Peyer's patch (tissue), 4 donors: ENCODE measurements at regions not wholly inside any gene's neighbourhood (a gene's known extent, or its start where the extent isn't known, plus 50 kb on each side); places are given as distances from the start of the nearest gene placed in this dataset.

ENCODE experiments used
- DNase-seq, 3 donors: peaks; one replicate each; pipeline ENCODE4 v3.0.0-alpha.2; 2017 to 2019
- H3K27ac ChIP-seq, 4 donors: fragments of 200-600 bp; sonication (generic); one replicate each; pipeline ENCODE4 v1.5.1; 2016 to 2019
- H3K27me3 ChIP-seq, 2 donors: fragments of 200-600 bp; sonication (generic); one replicate each; pipeline ENCODE4 v1.5.1; 2019
- H3K36me3 ChIP-seq, 3 donors: fragments of 200-600 bp; sonication (generic); one replicate each; pipeline ENCODE4 v1.5.1; 2016 to 2019
- H3K4me1 ChIP-seq, 4 donors: fragments of 200-600 bp; sonication (generic); one replicate each; pipeline ENCODE4 v1.5.1; 2016 to 2019
- H3K4me3 ChIP-seq, 4 donors: fragments of 200-600 bp; sonication (generic); 1 replicate in 3 of 4; 2 replicates in 1 of 4; pipeline ENCODE4 v1.5.1; 2016 to 2019; ENCODE audit warnings: mild to moderate bottlenecking in 1 of 4
- H3K9me3 ChIP-seq, 4 donors: fragments of 200-600 bp; sonication (generic); one replicate each; pipeline ENCODE4 v1.5.1; 2016 to 2019; ENCODE audit warnings: mild to moderate bottlenecking in 1 of 4
- POLR2A ChIP-seq, 2 donors: fragments of 450-650 bp; IDR thresholded peaks; one replicate each; pipeline ENCODE4 v1.5.1; 2017; ENCODE audit warnings: antibody characterized with exemption in 2 of 2, mild to moderate bottlenecking in 2 of 2, moderate library complexity in 2 of 2
- TF ChIP-seq, protein P1 (sequence below), 6 experiments: fragments of 450-650 bp in 4 of 6; fragments of 200-600 bp in 2 of 6; sonication (generic) in 1 of 6; IDR thresholded peaks; one replicate each; pipeline ENCODE4 v1.5.1; 2017 to 2019; ENCODE audit warnings: antibody characterized with exemption in 6 of 6, mild to moderate bottlenecking in 3 of 6, moderate library complexity in 1 of 6

DNA sequence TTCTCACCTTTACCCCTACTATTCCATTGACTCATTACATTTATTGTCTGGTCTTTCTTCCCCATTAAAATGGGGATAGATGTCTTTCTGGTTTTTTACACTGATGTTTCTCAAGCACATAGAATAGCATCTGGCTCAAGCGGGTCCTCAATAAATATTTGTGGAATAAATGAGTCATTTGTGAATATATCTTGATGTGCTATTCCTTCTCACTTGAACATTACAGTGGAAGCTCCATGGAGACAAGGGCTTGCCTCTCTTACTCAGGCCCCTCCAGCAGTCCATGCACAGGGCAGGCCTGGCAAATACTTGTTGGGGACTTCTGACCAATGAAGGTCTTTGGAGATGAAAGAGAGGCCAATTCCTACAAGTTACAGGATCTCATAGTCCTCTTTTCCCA is 151.7 kb upstream of the TAS2R1 start:
- Histone ChIP-seq H3K36me3 (no peaks in the 10 kb centered on the region), H3K9me3 (no peaks in the 10 kb centered on the region), H3K4me1 (no peaks in the 10 kb centered on the region), H3K4me3 (no peak overlapping the region), H3K27ac (no peak overlapping the region), H3K27me3 (no peaks in the 10 kb centered on the region)
- no peak for TF ChIP-seq POLR2A (IDR thresholded peaks at IDR 0.05)
- TF ChIP-seq, protein P1, sequence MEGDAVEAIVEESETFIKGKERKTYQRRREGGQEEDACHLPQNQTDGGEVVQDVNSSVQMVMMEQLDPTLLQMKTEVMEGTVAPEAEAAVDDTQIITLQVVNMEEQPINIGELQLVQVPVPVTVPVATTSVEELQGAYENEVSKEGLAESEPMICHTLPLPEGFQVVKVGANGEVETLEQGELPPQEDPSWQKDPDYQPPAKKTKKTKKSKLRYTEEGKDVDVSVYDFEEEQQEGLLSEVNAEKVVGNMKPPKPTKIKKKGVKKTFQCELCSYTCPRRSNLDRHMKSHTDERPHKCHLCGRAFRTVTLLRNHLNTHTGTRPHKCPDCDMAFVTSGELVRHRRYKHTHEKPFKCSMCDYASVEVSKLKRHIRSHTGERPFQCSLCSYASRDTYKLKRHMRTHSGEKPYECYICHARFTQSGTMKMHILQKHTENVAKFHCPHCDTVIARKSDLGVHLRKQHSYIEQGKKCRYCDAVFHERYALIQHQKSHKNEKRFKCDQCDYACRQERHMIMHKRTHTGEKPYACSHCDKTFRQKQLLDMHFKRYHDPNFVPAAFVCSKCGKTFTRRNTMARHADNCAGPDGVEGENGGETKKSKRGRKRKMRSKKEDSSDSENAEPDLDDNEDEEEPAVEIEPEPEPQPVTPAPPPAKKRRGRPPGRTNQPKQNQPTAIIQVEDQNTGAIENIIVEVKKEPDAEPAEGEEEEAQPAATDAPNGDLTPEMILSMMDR (IDR thresholded peaks at IDR 0.05), result no peak
- DNase-seq, result no peak

DNA sequence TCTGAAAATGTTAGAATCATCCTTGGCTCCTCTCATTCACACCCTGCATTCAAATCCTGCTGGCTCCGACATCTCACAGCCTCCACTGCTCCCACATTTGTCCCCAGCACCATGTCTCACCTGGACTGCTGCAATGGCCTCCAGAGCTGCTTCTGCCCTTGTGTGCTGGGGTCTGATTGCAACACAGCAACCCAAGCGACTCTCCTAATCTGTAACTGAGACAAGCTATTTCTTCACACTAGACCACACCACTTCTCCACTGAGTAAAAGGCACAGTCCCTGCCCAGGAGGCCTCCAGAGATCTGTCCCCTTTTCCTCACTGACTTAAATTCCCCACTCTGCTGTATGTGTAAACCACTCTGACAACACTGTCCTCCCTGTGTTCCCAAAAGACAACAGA is 151.1 kb upstream of the TAS2R1 start:
- Histone ChIP-seq H3K27ac (no peak overlapping the region), H3K4me3 (no peak overlapping the region), H3K9me3 (no peaks in the 10 kb centered on the region), H3K27me3 (no peaks in the 10 kb centered on the region), H3K4me1 (no peaks in the 10 kb centered on the region), H3K36me3 (no peaks in the 10 kb centered on the region)
- TF ChIP-seq POLR2A (IDR thresholded peaks at IDR 0.05), result no peak
- TF ChIP-seq, protein P1 (IDR thresholded peaks at IDR 0.05), result no peak
- no peak for DNase-seq

DNA sequence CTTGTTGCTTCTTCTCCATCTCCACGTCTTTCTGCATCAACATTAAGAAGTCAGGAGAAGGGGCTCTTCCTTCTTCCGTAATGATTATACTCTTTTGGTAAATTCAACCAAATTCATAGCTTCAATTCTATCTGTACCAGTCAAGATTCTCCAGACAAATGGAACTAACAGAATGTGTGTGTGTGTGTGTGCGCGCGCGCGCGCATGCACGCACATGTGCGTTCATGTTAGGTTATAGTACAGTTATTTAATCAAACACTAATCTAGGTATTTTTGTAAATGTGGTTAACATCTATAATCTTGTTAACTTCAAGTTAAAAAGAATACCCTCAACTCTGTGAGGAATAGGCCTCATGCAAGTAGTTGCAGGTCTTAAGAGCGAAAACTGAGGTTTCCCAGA is 150.3 kb upstream of the TAS2R1 start:
- Histone ChIP-seq H3K27ac (no peak overlapping the region), H3K4me1 (no peaks in the 10 kb centered on the region), H3K36me3 (no peaks in the 10 kb centered on the region), H3K9me3 (no peaks in the 10 kb centered on the region), H3K4me3 (no peak overlapping the region), H3K27me3 (no peaks in the 10 kb centered on the region)
- DNase-seq, result no peak
- TF ChIP-seq, protein P1 (IDR thresholded peaks at IDR 0.05), result no peak
- no peak for TF ChIP-seq POLR2A (IDR thresholded peaks at IDR 0.05)

DNA sequence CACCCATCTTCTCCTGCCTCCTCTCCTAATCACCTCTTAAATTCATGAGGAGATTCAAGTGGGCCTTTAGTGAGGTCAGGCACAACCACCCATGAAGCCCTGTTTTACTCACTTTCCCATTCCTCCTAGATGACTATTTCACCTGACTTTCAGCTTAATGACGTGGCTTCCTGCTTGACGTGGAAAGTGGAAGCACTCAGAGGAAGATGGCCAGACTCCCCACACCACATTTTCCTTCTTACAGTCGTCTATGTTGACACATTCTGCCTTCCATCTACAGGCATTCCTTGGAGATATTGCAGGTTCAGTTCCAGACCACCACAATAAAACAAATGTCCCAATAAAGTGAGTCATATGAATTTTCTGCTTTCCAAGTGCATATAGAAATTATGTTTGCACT is 146.4 kb upstream of the TAS2R1 start:
- Histone ChIP-seq H3K27me3 (no peaks in the 10 kb centered on the region), H3K9me3 (no peaks in the 10 kb centered on the region), H3K27ac (no peak overlapping the region), H3K4me1 (no peaks in the 10 kb centered on the region), H3K36me3 (no peaks in the 10 kb centered on the region), H3K4me3 (no peak overlapping the region)
- TF ChIP-seq POLR2A (IDR thresholded peaks at IDR 0.05), result no peak
- TF ChIP-seq, protein P1 (IDR thresholded peaks at IDR 0.05), result no peak
- no peak for DNase-seq

DNA sequence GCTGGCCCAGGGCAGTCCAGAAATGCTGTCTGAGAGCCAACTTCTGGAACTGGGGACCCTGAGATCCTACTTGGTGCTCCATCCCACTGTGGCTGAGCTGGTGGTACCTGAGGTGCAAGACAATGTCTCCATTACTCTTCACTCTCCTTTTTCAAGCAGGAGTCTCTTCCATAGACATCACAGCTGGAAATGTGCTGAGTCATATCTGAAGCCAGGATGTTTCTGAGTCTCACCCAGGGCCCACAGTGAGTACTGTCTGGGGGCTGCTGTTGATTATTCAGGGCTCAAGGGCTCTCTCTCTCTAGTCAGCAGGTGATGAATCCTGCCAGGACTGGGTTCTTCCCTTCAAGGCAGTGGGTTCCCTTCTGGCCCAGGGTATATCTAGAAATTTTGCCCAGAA is 145.2 kb upstream of the TAS2R1 start:
- DNase-seq, result no peak
- no peaks in the 10 kb centered on the region for H3K27me3 ChIP-seq
- H3K36me3 ChIP-seq, result no peaks in the 10 kb centered on the region
- H3K9me3 ChIP-seq, result no peaks in the 10 kb centered on the region
- H3K27ac ChIP-seq, result no peak overlapping the region
- no peaks in the 10 kb centered on the region for H3K4me1 ChIP-seq
- no peak overlapping the region for H3K4me3 ChIP-seq
- TF ChIP-seq POLR2A (IDR thresholded peaks at IDR 0.05), result no peak
- TF ChIP-seq, protein P1 (IDR thresholded peaks at IDR 0.05), result no peak

DNA sequence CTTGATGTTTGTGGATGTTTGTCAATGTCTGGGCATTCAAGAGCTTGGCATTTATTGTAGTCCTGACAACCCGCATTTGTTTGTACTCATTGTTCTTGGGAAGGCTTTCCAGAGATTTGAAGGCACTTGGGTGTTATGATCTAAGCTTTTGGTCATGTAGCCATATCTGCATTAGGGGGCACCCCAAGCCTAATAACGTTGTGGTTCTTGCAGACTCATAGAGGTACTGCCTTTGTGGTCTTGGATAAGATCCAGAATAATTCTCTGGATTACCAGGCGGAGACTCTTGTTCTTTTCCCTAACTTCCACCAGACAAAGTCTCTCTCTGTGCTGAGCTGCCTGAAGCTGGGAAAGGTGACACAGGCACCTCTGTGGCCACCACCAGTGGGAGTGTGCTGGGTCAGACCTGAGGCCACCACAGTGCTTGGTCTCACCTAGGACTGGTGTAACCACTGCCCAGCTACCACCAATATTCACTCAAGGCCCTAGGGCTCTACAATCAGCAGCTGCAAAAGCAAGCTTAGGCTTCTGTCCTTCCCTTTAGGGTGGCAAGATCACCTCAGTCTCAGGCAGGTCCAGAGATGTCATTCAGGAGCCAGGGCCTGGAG is 144.4 kb upstream of the TAS2R1 start:
- H3K9me3 ChIP-seq, result no peaks in the 10 kb centered on the region
- H3K4me1 ChIP-seq, result no peaks in the 10 kb centered on the region
- no peaks in the 10 kb centered on the region for H3K27me3 ChIP-seq
- no peak overlapping the region for H3K4me3 ChIP-seq
- no peak overlapping the region for H3K27ac ChIP-seq
- no peak for DNase-seq
- no peaks in the 10 kb centered on the region for H3K36me3 ChIP-seq
- TF ChIP-seq, protein P1 (IDR thresholded peaks at IDR 0.05), result peak in 1 of 6 experiments; percentile 13
- no peak for TF ChIP-seq POLR2A (IDR thresholded peaks at IDR 0.05)
